ENCODE measurements at regions not wholly inside any gene's neighbourhood (a gene's known extent, or its start where the extent isn't known, plus 50 kb on each side); places are given as distances from the start of the nearest gene placed in this dataset.

DNA sequence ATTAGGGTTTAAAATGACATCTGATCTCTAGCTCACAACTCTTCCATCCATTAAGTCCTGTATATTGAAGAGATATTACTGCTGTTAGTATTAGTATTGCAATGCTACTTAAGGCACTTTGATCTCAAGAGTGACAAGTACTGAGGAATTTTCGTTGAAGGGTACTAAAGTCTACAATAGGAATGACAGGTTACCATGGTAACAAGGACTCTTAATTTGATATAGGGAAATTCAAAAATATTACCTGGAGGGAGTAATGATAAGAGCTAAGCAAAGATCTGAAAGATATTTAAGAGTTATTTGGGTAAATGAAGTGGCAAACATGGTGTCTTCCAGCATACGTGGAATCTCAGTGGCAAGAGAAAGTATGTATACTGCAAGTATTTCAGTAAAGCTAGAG lies 518.0 kb upstream of the SLC35B3 start:
- TF ChIP-seq BHLHE40 (IDR thresholded peaks at IDR 0.05; ENCODE audit: low read depth, low read length) (no peak), MAZ (IDR thresholded peaks at IDR 0.05; ENCODE audit: borderline replicate concordance, low read depth, low read length) (no peak), NFE2L2 (IDR thresholded peaks at IDR 0.05; ENCODE audit: low read depth, low read length) (no peak), MXI1 (IDR thresholded peaks at IDR 0.05; ENCODE audit: borderline replicate concordance, low read depth, low read length) (no peak), RAD21 (IDR thresholded peaks at IDR 0.05; ENCODE audit: low read length) (no peak), RCOR1 (IDR thresholded peaks at IDR 0.05; ENCODE audit: insufficient replicate concordance, low read length) (no peak), MAFK (IDR thresholded peaks at IDR 0.05; ENCODE audit: low read depth, low read length) (no peak), POLR2A (IDR thresholded peaks at IDR 0.05; ENCODE audit: low read depth, low read length) (no peak)
- TF ChIP-seq, protein P1, sequence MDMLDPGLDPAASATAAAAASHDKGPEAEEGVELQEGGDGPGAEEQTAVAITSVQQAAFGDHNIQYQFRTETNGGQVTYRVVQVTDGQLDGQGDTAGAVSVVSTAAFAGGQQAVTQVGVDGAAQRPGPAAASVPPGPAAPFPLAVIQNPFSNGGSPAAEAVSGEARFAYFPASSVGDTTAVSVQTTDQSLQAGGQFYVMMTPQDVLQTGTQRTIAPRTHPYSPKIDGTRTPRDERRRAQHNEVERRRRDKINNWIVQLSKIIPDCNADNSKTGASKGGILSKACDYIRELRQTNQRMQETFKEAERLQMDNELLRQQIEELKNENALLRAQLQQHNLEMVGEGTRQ (IDR thresholded peaks at IDR 0.05; ENCODE audit: low read depth, low read length), result no peak
- no peak overlapping the region for H2BK20ac ChIP-seq (ENCODE audit: low read depth, low read length)
- H3K14ac ChIP-seq (replicated peaks; ENCODE audit: low read depth, low read length), result no peak overlapping the region
- in situ Hi-C loops (cut with MboI; ENCODE audit: low sequenced_read_pairs), result no loop called here
- H3K9me3 ChIP-seq (ENCODE audit: control insufficient read depth, insufficient read depth, low read length), result no peaks in the 10 kb centered on the region; the same call in 1 of the 2 replicates
- H2AK5ac ChIP-seq (ENCODE audit: low read depth, low read length), result no peak overlapping the region
- no peaks in the 10 kb centered on the region for H4K20me1 ChIP-seq (ENCODE audit: insufficient read depth, low read length)
- no peak overlapping the region for H4K8ac ChIP-seq (ENCODE audit: low read depth in 2 of 2, low read length in 2 of 2)
- H3K27ac ChIP-seq (ENCODE audit: insufficient read depth, low read length), result no peak overlapping the region
- H2BK120ac ChIP-seq (ENCODE audit: low read depth, low read length), result no peak overlapping the region
- H3K4me2 ChIP-seq (ENCODE audit: low read depth, low read length), result no peak overlapping the region
- BruUV-seq (replicated peaks), result no TSS peak
- H3K79me1 ChIP-seq (ENCODE audit: low read depth in 1 of 2, low read length in 2 of 2), result no peaks in the 10 kb centered on the region
- H3K36me3 ChIP-seq (ENCODE audit: control insufficient read depth, insufficient read depth, low read length), result no peaks in the 10 kb centered on the region
- no peaks in the 10 kb centered on the region for H3K4me1 ChIP-seq (ENCODE audit: control insufficient read depth, insufficient read depth, low read length)
- no peaks in the 10 kb centered on the region for H3K9me1 ChIP-seq (ENCODE audit: insufficient read depth, low read length)
- POLR2A ChIA-PET (ENCODE audit: unreplicated experiment), result no interaction called here
- no peak overlapping the region for H3K4me3 ChIP-seq (ENCODE audit: insufficient read depth, low read depth, low read length)
- dilution Hi-C loops (cut with HindIII; ENCODE audit: low sequenced_read_pairs, unreplicated experiment), result no loop called here
- CTCF ChIA-PET, result no interaction called here
- no peak overlapping the region for H3K4ac ChIP-seq (ENCODE audit: low read depth, low read length)
- no peak overlapping the region for H2AFZ ChIP-seq (replicated peaks; ENCODE audit: low read length, poor library complexity)
- ATAC-seq (ENCODE audit: low read depth), result no peak
- intact Hi-C loops (cut with micrococcal nuclease), result no loop called here
- no peak overlapping the region for H2AK9ac ChIP-seq (replicated peaks; ENCODE audit: low read depth, low read length, poor library complexity)
- no peak overlapping the region for H4K5ac ChIP-seq (ENCODE audit: low read depth, low read length)
- H3K18ac ChIP-seq (ENCODE audit: low read depth, low read length), result no peak overlapping the region
- H2BK5ac ChIP-seq (ENCODE audit: low read depth, low read length, poor library complexity, severe bottlenecking), result no peak overlapping the region
- H4K91ac ChIP-seq (ENCODE audit: insufficient read depth, low read depth, low read length), result no peak overlapping the region
- no peak overlapping the region for H3K56ac ChIP-seq (ENCODE audit: extremely low read depth, insufficient read depth, low read length)
- H3K27me3 ChIP-seq (ENCODE audit: control insufficient read depth, insufficient read depth, low read length), result no peaks in the 10 kb centered on the region
- no CpG with 5 or more reads among the region's 2 CpGs for WGBS, 2 experiments (ENCODE audit: extremely low coverage in 2 of 2, insufficient read length in 1 of 2)
- no peak for DNase-seq
- H3K23ac ChIP-seq (ENCODE audit: low read depth, low read length), result no peak overlapping the region
- no peak overlapping the region for H2BK15ac ChIP-seq (ENCODE audit: low read depth, low read length)
- no peak overlapping the region for H3K9ac ChIP-seq (ENCODE audit: low read depth, low read length)
